ENCODE measurements at regions not wholly inside any gene's neighbourhood (a gene's known extent, or its start where the extent isn't known, plus 50 kb on each side); places are given as distances from the start of the nearest gene placed in this dataset.

GRCh38 chr6:92930171-92930570 is 489.2 kb downstream of the EPHA7 start:
- no peak for TF ChIP-seq CTCF (IDR thresholded peaks at IDR 0.05; ENCODE audit: borderline replicate concordance, insufficient read depth, low read depth, low read length)

GRCh38 chr6:92922216-92922806 is 497.0 kb downstream of the EPHA7 start:
- no peak for TF ChIP-seq CTCF (IDR thresholded peaks at IDR 0.05; ENCODE audit: borderline replicate concordance, insufficient read depth, low read depth, low read length)
- no peak overlapping the region for H3K4me3 ChIP-seq (ENCODE audit: low read depth, low read length)

More at GRCh38 chr6:92930171-92930570, 489.2 kb downstream of the EPHA7 start:
- no peak overlapping the region for H3K4me3 ChIP-seq (ENCODE audit: low read depth, low read length)

- no peak for TF ChIP-seq CTCF (IDR thresholded peaks at IDR 0.05; ENCODE audit: borderline replicate concordance, insufficient read depth, low read depth, low read length)
- no peak overlapping the region for H3K4me3 ChIP-seq (ENCODE audit: low read depth, low read length)
Measured at GRCh38 chr6:92915466-92915865, 503.9 kb downstream of the EPHA7 start.

GRCh38 chr6:92911301-92911700 is 508.1 kb downstream of the EPHA7 start:
- TF ChIP-seq CTCF (IDR thresholded peaks at IDR 0.05; ENCODE audit: borderline replicate concordance, insufficient read depth, low read depth, low read length) = no peak
- H3K4me3 ChIP-seq (ENCODE audit: low read depth, low read length) = no peak overlapping the region

- TF ChIP-seq CTCF (IDR thresholded peaks at IDR 0.05; ENCODE audit: borderline replicate concordance, insufficient read depth, low read depth, low read length) = no peak
Measured at GRCh38 chr6:92910646-92911045, 508.7 kb downstream of the EPHA7 start.

GRCh38 chr6:92906385-92906784 is 513.0 kb downstream of the EPHA7 start:
- no peak for TF ChIP-seq CTCF (IDR thresholded peaks at IDR 0.05; ENCODE audit: borderline replicate concordance, insufficient read depth, low read depth, low read length)
- H3K4me3 ChIP-seq (ENCODE audit: low read depth, low read length) = no peak overlapping the region

More at GRCh38 chr6:92910646-92911045, 508.7 kb downstream of the EPHA7 start:
- no peak overlapping the region for H3K4me3 ChIP-seq (ENCODE audit: low read depth, low read length)

- no peak overlapping the region for H3K4me3 ChIP-seq (ENCODE audit: low read depth, low read length)
- no peak for TF ChIP-seq CTCF (IDR thresholded peaks at IDR 0.05; ENCODE audit: borderline replicate concordance, insufficient read depth, low read depth, low read length)
Measured at GRCh38 chr6:92893741-92894140, 525.6 kb downstream of the EPHA7 start.

Measured in GM12875 (cell line).